ENCODE measurements at regions not wholly inside any gene's neighbourhood (a gene's known extent, or its start where the extent isn't known, plus 50 kb on each side); places are given as distances from the start of the nearest gene placed in this dataset.

GRCh38 chr1:187891993-187892682, 1063.4 kb downstream of the PLA2G4A start:
- H3K4me1 Mint-ChIP-seq, result peaks cover 18% of the 10 kb centered on the region
- H2AFZ ChIP-seq, result no peak overlapping the region
- 0 out of 3 replicates have a peak, but pooled peaks cover 3% of the 10 kb centered on the region for H3K36me3 Mint-ChIP-seq (ENCODE audit: low read depth)
- H3F3A ChIP-seq (replicated peaks; ENCODE audit: low read depth), result no peaks in the 10 kb centered on the region
- H3K9me2 ChIP-seq (ENCODE audit: insufficient read depth), result 0 out of 2 replicates have a peak, but pooled peaks cover 6% of the 10 kb centered on the region
- H3K27ac Mint-ChIP-seq, result no peak overlapping the region
- peaks cover 2% of the 10 kb centered on the region for H3K27me3 Mint-ChIP-seq (ENCODE audit: insufficient read depth, low read depth, poor library complexity)
- H3K4me3 ChIP-seq, result no peak overlapping the region
- H3K4me2 ChIP-seq, result no peak overlapping the region
- H3K27me3 ChIP-seq (ENCODE audit: insufficient read depth), result no peaks in the 10 kb centered on the region
- TF ChIP-seq CREB1 (CRISPR knock-in tag; IDR thresholded peaks at IDR 0.05; ENCODE audit: low read depth) (no peak), NANOG (IDR thresholded peaks at IDR 0.05; ENCODE audit: borderline replicate concordance) (no peak), JUNB (IDR thresholded peaks at IDR 0.05; ENCODE audit: unreplicated experiment) (no peak), ETS1 (IDR thresholded peaks at IDR 0.05) (no peak), EZH2 (IDR thresholded peaks at IDR 0.05; ENCODE audit: low read depth, unreplicated experiment) (no peak), EZH2phosphoT487 (IDR thresholded peaks at IDR 0.05; ENCODE audit: unreplicated experiment) (no peak), POLR2AphosphoS5 (IDR thresholded peaks at IDR 0.05; ENCODE audit: low read depth) (no peak), ZNF462 (CRISPR knock-in tag; IDR thresholded peaks at IDR 0.05) (no peak), ZNF114 (CRISPR knock-in tag; IDR thresholded peaks at IDR 0.05) (no peak), STAT1 (IDR thresholded peaks at IDR 0.05; ENCODE audit: unreplicated experiment) (no peak), ZNF331 (CRISPR knock-in tag; IDR thresholded peaks at IDR 0.05; ENCODE audit: low read depth) (no peak)
- TF ChIP-seq, protein P1, sequence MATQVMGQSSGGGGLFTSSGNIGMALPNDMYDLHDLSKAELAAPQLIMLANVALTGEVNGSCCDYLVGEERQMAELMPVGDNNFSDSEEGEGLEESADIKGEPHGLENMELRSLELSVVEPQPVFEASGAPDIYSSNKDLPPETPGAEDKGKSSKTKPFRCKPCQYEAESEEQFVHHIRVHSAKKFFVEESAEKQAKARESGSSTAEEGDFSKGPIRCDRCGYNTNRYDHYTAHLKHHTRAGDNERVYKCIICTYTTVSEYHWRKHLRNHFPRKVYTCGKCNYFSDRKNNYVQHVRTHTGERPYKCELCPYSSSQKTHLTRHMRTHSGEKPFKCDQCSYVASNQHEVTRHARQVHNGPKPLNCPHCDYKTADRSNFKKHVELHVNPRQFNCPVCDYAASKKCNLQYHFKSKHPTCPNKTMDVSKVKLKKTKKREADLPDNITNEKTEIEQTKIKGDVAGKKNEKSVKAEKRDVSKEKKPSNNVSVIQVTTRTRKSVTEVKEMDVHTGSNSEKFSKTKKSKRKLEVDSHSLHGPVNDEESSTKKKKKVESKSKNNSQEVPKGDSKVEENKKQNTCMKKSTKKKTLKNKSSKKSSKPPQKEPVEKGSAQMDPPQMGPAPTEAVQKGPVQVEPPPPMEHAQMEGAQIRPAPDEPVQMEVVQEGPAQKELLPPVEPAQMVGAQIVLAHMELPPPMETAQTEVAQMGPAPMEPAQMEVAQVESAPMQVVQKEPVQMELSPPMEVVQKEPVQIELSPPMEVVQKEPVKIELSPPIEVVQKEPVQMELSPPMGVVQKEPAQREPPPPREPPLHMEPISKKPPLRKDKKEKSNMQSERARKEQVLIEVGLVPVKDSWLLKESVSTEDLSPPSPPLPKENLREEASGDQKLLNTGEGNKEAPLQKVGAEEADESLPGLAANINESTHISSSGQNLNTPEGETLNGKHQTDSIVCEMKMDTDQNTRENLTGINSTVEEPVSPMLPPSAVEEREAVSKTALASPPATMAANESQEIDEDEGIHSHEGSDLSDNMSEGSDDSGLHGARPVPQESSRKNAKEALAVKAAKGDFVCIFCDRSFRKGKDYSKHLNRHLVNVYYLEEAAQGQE (IDR thresholded peaks at IDR 0.05; ENCODE audit: unreplicated experiment), result no peak
- TF ChIP-seq, protein P2, sequence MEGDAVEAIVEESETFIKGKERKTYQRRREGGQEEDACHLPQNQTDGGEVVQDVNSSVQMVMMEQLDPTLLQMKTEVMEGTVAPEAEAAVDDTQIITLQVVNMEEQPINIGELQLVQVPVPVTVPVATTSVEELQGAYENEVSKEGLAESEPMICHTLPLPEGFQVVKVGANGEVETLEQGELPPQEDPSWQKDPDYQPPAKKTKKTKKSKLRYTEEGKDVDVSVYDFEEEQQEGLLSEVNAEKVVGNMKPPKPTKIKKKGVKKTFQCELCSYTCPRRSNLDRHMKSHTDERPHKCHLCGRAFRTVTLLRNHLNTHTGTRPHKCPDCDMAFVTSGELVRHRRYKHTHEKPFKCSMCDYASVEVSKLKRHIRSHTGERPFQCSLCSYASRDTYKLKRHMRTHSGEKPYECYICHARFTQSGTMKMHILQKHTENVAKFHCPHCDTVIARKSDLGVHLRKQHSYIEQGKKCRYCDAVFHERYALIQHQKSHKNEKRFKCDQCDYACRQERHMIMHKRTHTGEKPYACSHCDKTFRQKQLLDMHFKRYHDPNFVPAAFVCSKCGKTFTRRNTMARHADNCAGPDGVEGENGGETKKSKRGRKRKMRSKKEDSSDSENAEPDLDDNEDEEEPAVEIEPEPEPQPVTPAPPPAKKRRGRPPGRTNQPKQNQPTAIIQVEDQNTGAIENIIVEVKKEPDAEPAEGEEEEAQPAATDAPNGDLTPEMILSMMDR (conservative IDR thresholded peaks at IDR 0.05; ENCODE audit: low read depth in 2 of 2), result no peak
- ATAC-seq, result no peak
- peaks cover 3% of the 10 kb centered on the region; the same call in 1 of the 3 replicates for H3K9me3 Mint-ChIP-seq
- no peaks in the 10 kb centered on the region for H3K4me1 ChIP-seq (ENCODE audit: insufficient read depth)
- no peaks in the 10 kb centered on the region for H4K20me1 ChIP-seq (replicated peaks; ENCODE audit: insufficient read depth)
- no peak overlapping the region for H3K4me3 Mint-ChIP-seq
- H3K36me3 ChIP-seq (ENCODE audit: insufficient read depth), result no peaks in the 10 kb centered on the region
- H3K79me2 ChIP-seq (replicated peaks; ENCODE audit: insufficient read depth), result no peaks in the 10 kb centered on the region
- DNase-seq (ENCODE audit: low spot score), result no peak
- H3K27ac ChIP-seq (ENCODE audit: low read depth), result no peak overlapping the region

Data from GM23338 (cell line).